GM06990 (cell line): ENCODE measurements at regions not wholly inside any gene's neighbourhood (a gene's known extent, or its start where the extent isn't known, plus 50 kb on each side); places are given as distances from the start of the nearest gene placed in this dataset.

Source experiments
- DNase-seq: peaks from one replicate; pipeline ENCODE4 v3.0.0-alpha.2; 2011; ENCODE audit not compliant: insufficient read length; ENCODE audit errors: extremely low read depth
- H3K27me3 ChIP-seq: replicated peaks from 2 replicates; pipeline ENCODE4 v1.6.0; 2011; ENCODE audit warnings: low read length; ENCODE audit not compliant: control insufficient read depth, insufficient read depth
- H3K36me3 ChIP-seq: 2 replicates; pipeline ENCODE4 v1.5.1; 2011; ENCODE audit warnings: low read length; ENCODE audit not compliant: control insufficient read depth, insufficient read depth
- H3K4me3 ChIP-seq: replicated peaks from 2 replicates; pipeline ENCODE4 v1.5.1; 2011; ENCODE audit warnings: low read depth, mild to moderate bottlenecking, control low read depth, low read length
- TF ChIP-seq, protein P1 (sequence below): IDR thresholded peaks from 2 replicates; pipeline ENCODE4 v1.5.1; 2011; ENCODE audit warnings: low read length, control low read depth, mild to moderate bottlenecking, inconsistent platforms; ENCODE audit not compliant: insufficient read depth, poor library complexity, severe bottlenecking

- Histone ChIP-seq H3K36me3 (no peaks in the 10 kb centered on the region), H3K27me3 (no peaks in the 10 kb centered on the region), H3K4me3 (no peak overlapping the region)
- TF ChIP-seq, protein P1, sequence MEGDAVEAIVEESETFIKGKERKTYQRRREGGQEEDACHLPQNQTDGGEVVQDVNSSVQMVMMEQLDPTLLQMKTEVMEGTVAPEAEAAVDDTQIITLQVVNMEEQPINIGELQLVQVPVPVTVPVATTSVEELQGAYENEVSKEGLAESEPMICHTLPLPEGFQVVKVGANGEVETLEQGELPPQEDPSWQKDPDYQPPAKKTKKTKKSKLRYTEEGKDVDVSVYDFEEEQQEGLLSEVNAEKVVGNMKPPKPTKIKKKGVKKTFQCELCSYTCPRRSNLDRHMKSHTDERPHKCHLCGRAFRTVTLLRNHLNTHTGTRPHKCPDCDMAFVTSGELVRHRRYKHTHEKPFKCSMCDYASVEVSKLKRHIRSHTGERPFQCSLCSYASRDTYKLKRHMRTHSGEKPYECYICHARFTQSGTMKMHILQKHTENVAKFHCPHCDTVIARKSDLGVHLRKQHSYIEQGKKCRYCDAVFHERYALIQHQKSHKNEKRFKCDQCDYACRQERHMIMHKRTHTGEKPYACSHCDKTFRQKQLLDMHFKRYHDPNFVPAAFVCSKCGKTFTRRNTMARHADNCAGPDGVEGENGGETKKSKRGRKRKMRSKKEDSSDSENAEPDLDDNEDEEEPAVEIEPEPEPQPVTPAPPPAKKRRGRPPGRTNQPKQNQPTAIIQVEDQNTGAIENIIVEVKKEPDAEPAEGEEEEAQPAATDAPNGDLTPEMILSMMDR = no peak
- no peak for DNase-seq
Observed at GRCh38 chr7:94301024-94301586, 93.6 kb upstream of the COL1A2 start.

DNA sequence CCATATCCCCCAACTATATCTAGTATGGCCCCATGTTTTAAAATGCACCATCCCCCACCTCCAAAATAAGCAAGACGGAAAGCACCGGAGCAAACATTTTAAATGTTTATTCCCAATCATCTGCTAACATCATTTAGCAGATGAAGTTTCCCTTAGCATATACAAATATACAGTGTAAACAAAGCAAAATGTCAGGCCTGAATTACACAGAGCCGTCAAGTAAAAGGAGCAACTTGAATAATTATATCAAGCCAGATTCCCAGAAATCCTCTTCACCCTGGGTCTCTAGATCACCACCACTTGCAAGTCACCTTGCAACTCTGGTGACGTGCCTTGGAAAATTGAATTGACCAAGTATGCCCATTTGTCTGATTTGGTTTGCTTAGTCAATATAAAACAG lies 91.6 kb upstream of the COL1A2 start:
- Histone ChIP-seq H3K27me3 (no peaks in the 10 kb centered on the region), H3K36me3 (no peaks in the 10 kb centered on the region), H3K4me3 (no peak overlapping the region)
- TF ChIP-seq, protein P1 = no peak
- DNase-seq = no peak

- no peak for DNase-seq
- TF ChIP-seq, protein P1 = no peak
- no peaks in the 10 kb centered on the region for H3K36me3 ChIP-seq
- H3K4me3 ChIP-seq = no peak overlapping the region
- H3K27me3 ChIP-seq = no peaks in the 10 kb centered on the region
Observed at GRCh38 chr7:94303695-94304094, 91.0 kb upstream of the COL1A2 start.

GRCh38 chr7:94304878-94305277 lies 89.8 kb upstream of the COL1A2 start:
- no peaks in the 10 kb centered on the region for H3K27me3 ChIP-seq
- DNase-seq = no peak

GRCh38 chr7:94305836-94306235 lies 88.9 kb upstream of the COL1A2 start:
- H3K36me3 ChIP-seq = no peaks in the 10 kb centered on the region
- H3K4me3 ChIP-seq = no peak overlapping the region
- no peaks in the 10 kb centered on the region for H3K27me3 ChIP-seq
- TF ChIP-seq, protein P1 = no peak
- DNase-seq = no peak

More at GRCh38 chr7:94304878-94305277, 89.8 kb upstream of the COL1A2 start:
- H3K4me3 ChIP-seq = no peak overlapping the region
- TF ChIP-seq, protein P1 = no peak
- H3K36me3 ChIP-seq = no peaks in the 10 kb centered on the region

DNA sequence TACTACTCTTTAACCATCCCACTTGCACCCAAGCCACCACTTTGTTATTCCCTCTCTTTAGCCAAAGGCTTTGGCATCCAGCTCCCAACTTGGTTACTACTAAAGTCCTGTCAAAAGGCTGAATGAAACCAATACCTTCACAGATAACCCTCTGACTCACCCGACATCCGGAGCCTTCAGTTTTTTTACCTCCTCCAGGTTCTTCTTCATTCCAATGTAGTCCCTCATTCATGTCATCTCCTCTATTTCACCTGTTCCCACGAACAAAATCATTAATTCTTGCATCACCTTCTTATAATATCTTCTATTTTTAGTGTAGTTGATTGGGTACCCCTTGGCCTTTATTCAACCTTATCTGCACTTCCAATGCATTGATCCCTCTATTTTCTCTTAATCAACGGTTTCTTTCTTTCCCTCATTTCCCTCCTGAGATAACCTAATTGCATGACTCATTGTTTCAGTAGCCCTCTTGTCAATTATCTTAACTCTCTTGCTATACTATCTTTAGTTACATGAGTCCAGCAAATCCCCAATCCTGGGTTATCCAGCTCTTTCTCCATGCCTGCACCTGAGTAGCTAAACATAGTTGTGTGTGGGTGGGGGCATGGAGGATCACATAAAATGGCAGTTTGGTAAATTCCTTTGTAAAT lies 87.2 kb upstream of the COL1A2 start:
- no peak for DNase-seq
- TF ChIP-seq, protein P1 = no peak
- H3K36me3 ChIP-seq = no peaks in the 10 kb centered on the region
- H3K4me3 ChIP-seq = no peak overlapping the region
- no peaks in the 10 kb centered on the region for H3K27me3 ChIP-seq
